GM12878 (cell line): ENCODE measurements at regions not wholly inside any gene's neighbourhood (a gene's known extent, or its start where the extent isn't known, plus 50 kb on each side); places are given as distances from the start of the nearest gene placed in this dataset.

Experiments
- ATAC-seq: fragments of 200-7000 bp; cut with Tn5 transposase; 3 replicates; pipeline ENCODE4 v1.9.1; 2020; ENCODE audit warnings: mild to moderate bottlenecking, moderate library complexity
- BruUV-seq: library from RNA; stranded (reverse); fragments of 400-500 nt; replicated peaks from 2 replicates; lab custom pipeline; 2021; lab: Mats Ljungman, UMichigan
- CTCF ChIA-PET: fragments of 300-600 bp; sonication (Branson Sonifier 250); formaldehyde crosslinking; extraction: SDS; loops from one replicate; lab custom pipeline; 2021; ENCODE audit warnings: inconsistent platforms; lab: Yijun Ruan, JAX
- POLR2A ChIA-PET: fragments of 350-600 bp; formaldehyde crosslinking; extraction: SDS; loops from one replicate; lab custom pipeline; 2021; ENCODE audit warnings: inconsistent platforms; lab: Charles Lee
- RAD21 ChIA-PET: fragments of 300-600 bp; sonication (Branson Sonifier 250); formaldehyde crosslinking; loops from one replicate; lab custom pipeline; 2023; ENCODE audit warnings: antibody characterized with exemption; ENCODE audit not compliant: unreplicated experiment; lab: Charles Lee
- SMC1A ChIA-PET: fragments of 300-600 bp; sonication (Branson Sonifier 250); formaldehyde crosslinking; loops from one replicate; lab custom pipeline; 2023; ENCODE audit not compliant: unreplicated experiment, uncharacterized antibody; lab: Charles Lee
- DNase-seq: peaks from one replicate; pipeline ENCODE4 v3.0.0-alpha.2; 2011; ENCODE audit warnings: low read depth, low spot score
- FAIRE-seq: peaks from 3 replicates; lab custom pipeline; 2011; peaks lifted over from hg19 to GRCh38; lab: Jason Lieb, UNC
- H2AFZ ChIP-seq: 2 replicates; pipeline ENCODE4 v1.6.0; 2011; ENCODE audit warnings: low read depth, low read length, control low read depth; ENCODE audit not compliant: control insufficient read depth
- H3K27ac ChIP-seq: 2 replicates; pipeline ENCODE4 v1.5.1; 2011; ENCODE audit warnings: control low read depth; ENCODE audit not compliant: control insufficient read depth, insufficient read depth
- H3K27me3 ChIP-seq, 2 experiments: replicated peaks in 1 of 2; 2 replicates each; pipeline versions ENCODE4 v1.6.0 to v1.6.1; 2011; ENCODE audit warnings: low read length in 1 of 2; ENCODE audit not compliant: control insufficient read depth in 2 of 2, insufficient read depth in 2 of 2
- H3K36me3 ChIP-seq, 2 experiments: 2 replicates each; pipeline ENCODE4 v1.5.1; 2011; ENCODE audit warnings: low read length in 1 of 2; ENCODE audit not compliant: control insufficient read depth in 2 of 2, insufficient read depth in 2 of 2
- H3K4me1 ChIP-seq: 2 replicates; pipeline ENCODE4 v1.6.1; 2011; ENCODE audit warnings: mild to moderate bottlenecking, low read length, moderate library complexity, mixed read lengths; ENCODE audit not compliant: control insufficient read depth, insufficient read depth
- H3K4me2 ChIP-seq: 2 replicates; pipeline ENCODE4 v1.6.0; 2011; ENCODE audit warnings: control low read depth; ENCODE audit not compliant: control insufficient read depth, insufficient read depth
- H3K4me3 ChIP-seq: fragments of 200-600 bp; sonication (generic); 2 replicates; pipeline ENCODE4 v1.5.1; 2016
- H3K79me2 ChIP-seq: 2 replicates; pipeline ENCODE4 v1.6.0; 2011; ENCODE audit warnings: low read length; ENCODE audit not compliant: control insufficient read depth, insufficient read depth
- H3K9ac ChIP-seq: 2 replicates; pipeline ENCODE4 v1.8.0; 2011; ENCODE audit warnings: low read length, control low read depth, mixed read lengths; ENCODE audit not compliant: control insufficient read depth, insufficient read depth
- H3K9me3 ChIP-seq: replicated peaks from 3 replicates; pipeline ENCODE4 v1.5.1; 2011; ENCODE audit warnings: mild to moderate bottlenecking, low read length; ENCODE audit not compliant: control insufficient read depth, insufficient read depth
- H4K20me1 ChIP-seq: 2 replicates; pipeline ENCODE4 v1.6.0; 2011; ENCODE audit not compliant: control insufficient read depth, insufficient read depth
- BACH1 ChIP-seq: fragments of 450-650 bp; IDR thresholded peaks from 2 replicates; pipeline ENCODE4 v1.6.1; 2017; ENCODE audit warnings: mild to moderate bottlenecking, borderline replicate concordance
- CEBPB ChIP-seq, 2 experiments: fragments of 150-350 bp in 1 of 2; IDR thresholded peaks; 2 replicates each; pipeline ENCODE4 v1.6.1; 2012 to 2014; ENCODE audit warnings: low read depth in 2 of 2, low read length in 2 of 2, borderline replicate concordance in 1 of 2, inconsistent platforms in 1 of 2
- CREB1 ChIP-seq: IDR thresholded peaks from 2 replicates; pipeline ENCODE4 v1.6.1; 2012; ENCODE audit warnings: low read depth, mild to moderate bottlenecking, inconsistent platforms
- FOXM1 ChIP-seq: IDR thresholded peaks from 2 replicates; pipeline ENCODE4 v1.6.1; 2012; ENCODE audit warnings: low read depth, mild to moderate bottlenecking, inconsistent platforms, low read length, moderate library complexity
- MTA2 ChIP-seq: fragments of 450-650 bp; IDR thresholded peaks from 2 replicates; pipeline ENCODE4 v1.6.1; 2016; ENCODE audit warnings: low read depth, mild to moderate bottlenecking, moderate library complexity
- NFXL1 ChIP-seq: fragments of 450-650 bp; IDR thresholded peaks from 2 replicates; pipeline ENCODE4 v1.6.1; 2017; ENCODE audit warnings: antibody characterized with exemption, mild to moderate bottlenecking, borderline replicate concordance
- STAT3 ChIP-seq: IDR thresholded peaks from 2 replicates; pipeline ENCODE4 v1.6.1; 2011; ENCODE audit warnings: low read depth, low read length, improper control_type of control experiment
- SUPT20H ChIP-seq: IDR thresholded peaks from 2 replicates; pipeline ENCODE4 v1.6.1; 2011; ENCODE audit warnings: low read depth, mild to moderate bottlenecking, low read length, moderate library complexity, borderline replicate concordance; ENCODE audit not compliant: control insufficient read depth
- WGBS: methylation state at CpG from one replicate; pipeline ENCODE4 v1.1.6; 2016; ENCODE audit warnings: low lambda C conversion rate; ENCODE audit not compliant: insufficient replicate concordance, insufficient coverage; ENCODE audit errors: missing lambda C conversion rate; 5-methylcytosine and 5-hydroxymethylcytosine counted together
- in situ Hi-C: fragments of 300-500 bp; cut with MboI; formaldehyde crosslinking; loops from 9 replicates; pipeline ENCODE4 v1.14.3; 2018; ENCODE audit warnings: mixed read lengths
- intact Hi-C: fragments of 100-400 bp; cut with micrococcal nuclease; formaldehyde crosslinking; loops from one replicate; pipeline ENCODE4 v1.14.2; 2022; ENCODE audit not compliant: unreplicated experiment
- TF ChIP-seq, protein P1 (sequence below): fragments of 450-650 bp; IDR thresholded peaks from 2 replicates; pipeline ENCODE4 v1.6.1; 2017; ENCODE audit warnings: mild to moderate bottlenecking, moderate library complexity
- TF ChIP-seq, protein P2 (sequence below), 3 experiments: IDR thresholded peaks in 2 of 3; conservative IDR thresholded peaks in 1 of 3; 2 replicates each; pipeline ENCODE4 v1.5.1; 2011; ENCODE audit warnings: low read depth in 3 of 3, low read length in 3 of 3, mild to moderate bottlenecking in 3 of 3, control low read depth in 2 of 3, moderate library complexity in 2 of 3, inconsistent platforms in 1 of 3, mixed read lengths in 1 of 3; ENCODE audit not compliant: control insufficient read depth in 2 of 3, insufficient read depth in 1 of 3; ENCODE audit errors: extremely low read depth in 1 of 3
- TF ChIP-seq, protein P3 (sequence below): fragments of 450-650 bp; IDR thresholded peaks from 2 replicates; pipeline ENCODE4 v1.6.1; 2016; ENCODE audit warnings: mild to moderate bottlenecking

DNA sequence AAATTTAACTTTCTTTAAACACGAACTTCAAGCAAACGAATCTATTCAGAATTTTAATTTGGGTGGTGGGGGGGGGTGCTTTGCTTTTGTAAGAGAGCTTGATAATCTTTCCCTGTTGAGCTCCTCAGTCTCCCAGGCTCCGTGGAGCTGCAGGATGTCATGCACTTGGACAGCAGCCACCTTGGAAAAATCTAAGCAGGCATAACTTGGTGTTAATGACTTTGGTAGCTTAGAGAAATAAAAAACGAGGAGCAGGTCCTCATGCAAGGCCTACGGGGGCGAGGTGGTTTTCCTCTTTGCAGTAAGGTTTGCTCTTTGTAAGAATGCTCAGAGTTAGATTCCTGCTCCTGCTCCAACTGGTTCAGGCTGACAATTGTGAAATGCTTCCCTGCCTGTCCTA, 102.3 kb downstream of the EDN1 start (continued):
- TF ChIP-seq CEBPB (IDR thresholded peaks at IDR 0.05; ENCODE audit: borderline replicate concordance in 1 of 2, low read depth in 2 of 2, low read length in 2 of 2) (no peak), SUPT20H (no peak), MTA2 (no peak)

DNA sequence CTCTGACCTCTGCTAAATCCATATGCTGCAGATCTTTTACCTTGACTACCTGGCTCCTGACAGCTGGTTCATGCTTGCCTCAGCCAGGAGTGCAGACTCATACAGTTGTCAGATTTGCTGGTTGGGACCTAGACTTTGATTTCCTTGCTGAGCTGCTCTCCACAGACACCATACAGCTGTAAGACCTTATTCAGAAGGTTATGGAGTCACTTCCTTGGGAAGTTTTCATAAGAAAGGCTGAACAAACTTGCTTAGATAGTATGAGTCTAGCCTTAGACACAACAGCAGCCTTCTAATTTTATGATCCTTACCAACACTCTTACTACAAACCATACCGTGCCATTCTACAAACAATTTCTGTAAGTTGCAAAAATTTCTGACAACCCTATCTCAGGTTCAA, 102.9 kb downstream of the EDN1 start:
- Histone ChIP-seq H3K4me2 (no peak overlapping the region), H3K27me3 (no peaks in the 10 kb centered on the region), H3K27ac (no peak overlapping the region), H3K36me3 (no peaks in the 10 kb centered on the region), H3K9me3 (no peaks in the 10 kb centered on the region; the same call in 2 of the 3 replicates), H2AFZ (no peak overlapping the region), H3K9ac (no peak overlapping the region), H3K4me1 (no peaks in the 10 kb centered on the region), H4K20me1 (no peaks in the 10 kb centered on the region), H3K4me3 (no peak overlapping the region), H3K79me2 (no peaks in the 10 kb centered on the region)
- TF ChIP-seq, protein P1, sequence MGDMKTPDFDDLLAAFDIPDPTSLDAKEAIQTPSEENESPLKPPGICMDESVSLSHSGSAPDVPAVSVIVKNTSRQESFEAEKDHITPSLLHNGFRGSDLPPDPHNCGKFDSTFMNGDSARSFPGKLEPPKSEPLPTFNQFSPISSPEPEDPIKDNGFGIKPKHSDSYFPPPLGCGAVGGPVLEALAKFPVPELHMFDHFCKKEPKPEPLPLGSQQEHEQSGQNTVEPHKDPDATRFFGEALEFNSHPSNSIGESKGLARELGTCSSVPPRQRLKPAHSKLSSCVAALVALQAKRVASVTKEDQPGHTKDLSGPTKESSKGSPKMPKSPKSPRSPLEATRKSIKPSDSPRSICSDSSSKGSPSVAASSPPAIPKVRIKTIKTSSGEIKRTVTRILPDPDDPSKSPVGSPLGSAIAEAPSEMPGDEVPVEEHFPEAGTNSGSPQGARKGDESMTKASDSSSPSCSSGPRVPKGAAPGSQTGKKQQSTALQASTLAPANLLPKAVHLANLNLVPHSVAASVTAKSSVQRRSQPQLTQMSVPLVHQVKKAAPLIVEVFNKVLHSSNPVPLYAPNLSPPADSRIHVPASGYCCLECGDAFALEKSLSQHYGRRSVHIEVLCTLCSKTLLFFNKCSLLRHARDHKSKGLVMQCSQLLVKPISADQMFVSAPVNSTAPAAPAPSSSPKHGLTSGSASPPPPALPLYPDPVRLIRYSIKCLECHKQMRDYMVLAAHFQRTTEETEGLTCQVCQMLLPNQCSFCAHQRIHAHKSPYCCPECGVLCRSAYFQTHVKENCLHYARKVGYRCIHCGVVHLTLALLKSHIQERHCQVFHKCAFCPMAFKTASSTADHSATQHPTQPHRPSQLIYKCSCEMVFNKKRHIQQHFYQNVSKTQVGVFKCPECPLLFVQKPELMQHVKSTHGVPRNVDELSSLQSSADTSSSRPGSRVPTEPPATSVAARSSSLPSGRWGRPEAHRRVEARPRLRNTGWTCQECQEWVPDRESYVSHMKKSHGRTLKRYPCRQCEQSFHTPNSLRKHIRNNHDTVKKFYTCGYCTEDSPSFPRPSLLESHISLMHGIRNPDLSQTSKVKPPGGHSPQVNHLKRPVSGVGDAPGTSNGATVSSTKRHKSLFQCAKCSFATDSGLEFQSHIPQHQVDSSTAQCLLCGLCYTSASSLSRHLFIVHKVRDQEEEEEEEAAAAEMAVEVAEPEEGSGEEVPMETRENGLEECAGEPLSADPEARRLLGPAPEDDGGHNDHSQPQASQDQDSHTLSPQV, result no peak
- no peak for TF ChIP-seq BACH1
- TF ChIP-seq, protein P2, sequence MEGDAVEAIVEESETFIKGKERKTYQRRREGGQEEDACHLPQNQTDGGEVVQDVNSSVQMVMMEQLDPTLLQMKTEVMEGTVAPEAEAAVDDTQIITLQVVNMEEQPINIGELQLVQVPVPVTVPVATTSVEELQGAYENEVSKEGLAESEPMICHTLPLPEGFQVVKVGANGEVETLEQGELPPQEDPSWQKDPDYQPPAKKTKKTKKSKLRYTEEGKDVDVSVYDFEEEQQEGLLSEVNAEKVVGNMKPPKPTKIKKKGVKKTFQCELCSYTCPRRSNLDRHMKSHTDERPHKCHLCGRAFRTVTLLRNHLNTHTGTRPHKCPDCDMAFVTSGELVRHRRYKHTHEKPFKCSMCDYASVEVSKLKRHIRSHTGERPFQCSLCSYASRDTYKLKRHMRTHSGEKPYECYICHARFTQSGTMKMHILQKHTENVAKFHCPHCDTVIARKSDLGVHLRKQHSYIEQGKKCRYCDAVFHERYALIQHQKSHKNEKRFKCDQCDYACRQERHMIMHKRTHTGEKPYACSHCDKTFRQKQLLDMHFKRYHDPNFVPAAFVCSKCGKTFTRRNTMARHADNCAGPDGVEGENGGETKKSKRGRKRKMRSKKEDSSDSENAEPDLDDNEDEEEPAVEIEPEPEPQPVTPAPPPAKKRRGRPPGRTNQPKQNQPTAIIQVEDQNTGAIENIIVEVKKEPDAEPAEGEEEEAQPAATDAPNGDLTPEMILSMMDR (IDR thresholded peaks at IDR 0.05 in 2 of 3, conservative IDR thresholded peaks at IDR 0.05 in 1 of 3; ENCODE audit: control insufficient read depth in 2 of 3, extremely low read depth in 1 of 3, insufficient read depth in 1 of 3, low read depth in 3 of 3, low read length in 3 of 3), result no peak
- TF ChIP-seq NFXL1, result no peak
- TF ChIP-seq, protein P3, sequence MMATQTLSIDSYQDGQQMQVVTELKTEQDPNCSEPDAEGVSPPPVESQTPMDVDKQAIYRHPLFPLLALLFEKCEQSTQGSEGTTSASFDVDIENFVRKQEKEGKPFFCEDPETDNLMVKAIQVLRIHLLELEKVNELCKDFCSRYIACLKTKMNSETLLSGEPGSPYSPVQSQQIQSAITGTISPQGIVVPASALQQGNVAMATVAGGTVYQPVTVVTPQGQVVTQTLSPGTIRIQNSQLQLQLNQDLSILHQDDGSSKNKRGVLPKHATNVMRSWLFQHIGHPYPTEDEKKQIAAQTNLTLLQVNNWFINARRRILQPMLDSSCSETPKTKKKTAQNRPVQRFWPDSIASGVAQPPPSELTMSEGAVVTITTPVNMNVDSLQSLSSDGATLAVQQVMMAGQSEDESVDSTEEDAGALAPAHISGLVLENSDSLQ, result no peak
- TF ChIP-seq CREB1, result no peak
- TF ChIP-seq STAT3, result no peak
- TF ChIP-seq FOXM1, result no peak
- SMC1A ChIA-PET, result interaction anchor here (0.7 to 2.3 kb wide), 4 partner anchors 9 to 45 kb away, joined by 4 to 8 read pairs (median 5); no protein-coding TSS in a partner anchor
- WGBS, result 93% methylated on average over 1 of the region's 1 CpG
- FAIRE-seq, result no peak
- no TSS peak for BruUV-seq
- RAD21 ChIA-PET, result interaction anchor here (0.7 to 1.3 kb wide), 2 partner anchors 10 to 46 kb away, joined by 3 to 4 read pairs; no protein-coding TSS in a partner anchor
- DNase-seq, result no peak
- no peak for ATAC-seq
- CTCF ChIA-PET, result interaction anchor here (1.1 to 1.7 kb wide), 2 partner anchors 9 to 10 kb away, joined by 5 read pairs; no protein-coding TSS in a partner anchor
- POLR2A ChIA-PET, result interaction anchor here (0.5 kb wide), 1 partner anchor 8 kb away, joined by 3 read pairs; no protein-coding TSS in a partner anchor
- in situ Hi-C loops, result no loop called here
- intact Hi-C loops, result no loop called here
